SK-N-SH (cell line): ENCODE measurements at regions not wholly inside any gene's neighbourhood (a gene's known extent, or its start where the extent isn't known, plus 50 kb on each side); places are given as distances from the start of the nearest gene placed in this dataset.
A peak's percentile ranks its signal among the peaks of the same experiment; 100 is the strongest.

Source experiments
- CTCF ChIA-PET: fragments of 300-600, 350-600 bp; formaldehyde crosslinking; extraction: SDS; loops from one replicate; lab custom pipeline; 2021; lab: Yijun Ruan, JAX
- POLR2A ChIA-PET: fragments of 350-600 bp; sonication (Branson Sonifier 250); formaldehyde crosslinking; extraction: SDS; loops from one replicate; lab custom pipeline; 2020; ENCODE audit warnings: antibody characterized with exemption, inconsistent platforms; lab: Yijun Ruan, JAX
- DNase-seq: peaks from one replicate; pipeline ENCODE4 v3.0.0; 2012
- H2AFZ ChIP-seq: fragments of 200-600 bp; sonication (generic); 2 replicates; pipeline ENCODE4 v1.8.1; 2016; ENCODE audit warnings: antibody characterized with exemption, mild to moderate bottlenecking, low read depth
- H3F3A ChIP-seq: fragments of 200-600 bp; sonication (generic); replicated peaks from 2 replicates; pipeline ENCODE3; 2016; ENCODE audit warnings: antibody characterized with exemption, mild to moderate bottlenecking; ENCODE audit not compliant: insufficient read depth
- H3K27ac ChIP-seq, 2 experiments: fragments of 200-500 bp in 1 of 2; fragments of 200-600 bp in 1 of 2; sonication (Bioruptor generic) in 1 of 2; sonication (generic), shearing (Covaris generic) in 1 of 2; 2 replicates each; pipeline versions ENCODE4 v1.5.1 to v1.6.1; 2014 to 2016; ENCODE audit warnings: low read depth in 2 of 2, inconsistent platforms in 1 of 2, low read length in 1 of 2, mild to moderate bottlenecking in 1 of 2, mixed read lengths in 1 of 2
- H3K27me3 ChIP-seq: fragments of 200-600 bp; sonication (generic), shearing (Covaris generic); 2 replicates; pipeline ENCODE4 v1.6.1; 2016; ENCODE audit warnings: mixed run types; ENCODE audit not compliant: insufficient read depth
- H3K36me3 ChIP-seq, 2 experiments: fragments of 200-500 bp in 1 of 2; fragments of 200-600 bp in 1 of 2; sonication (Bioruptor generic) in 1 of 2; sonication (generic) in 1 of 2; replicated peaks in 1 of 2; 2 replicates each; pipeline versions ENCODE3 to v1.5.1; 2014 to 2016; ENCODE audit warnings: low read length in 1 of 2, mild to moderate bottlenecking in 1 of 2; ENCODE audit not compliant: insufficient read depth in 2 of 2, control insufficient read depth in 1 of 2
- H3K4me1 ChIP-seq, 2 experiments: fragments of 200-500 bp in 1 of 2; fragments of 200-600 bp in 1 of 2; sonication (Bioruptor generic) in 1 of 2; sonication (generic), shearing (Covaris generic) in 1 of 2; 2 replicates each; pipeline versions ENCODE4 v1.5.1 to v1.6.1; 2014 to 2016; ENCODE audit warnings: low read depth in 1 of 2, low read length in 1 of 2, mixed run types in 1 of 2; ENCODE audit not compliant: insufficient read depth in 2 of 2, control insufficient read depth in 1 of 2
- H3K4me2 ChIP-seq: fragments of 200-600 bp; sonication (generic), shearing (Covaris generic); 2 replicates; pipeline ENCODE4 v1.6.1; 2017; ENCODE audit warnings: mixed run types
- H3K4me3 ChIP-seq, 2 experiments: fragments of 200-500 bp in 1 of 2; fragments of 200-600 bp in 1 of 2; sonication (Bioruptor generic) in 1 of 2; sonication (generic), shearing (Covaris generic) in 1 of 2; 2 replicates each; pipeline versions ENCODE4 v1.5.1 to v1.8.1; 2014 to 2016; ENCODE audit warnings: low read depth in 2 of 2, inconsistent platforms in 1 of 2, low read length in 1 of 2, mild to moderate bottlenecking in 1 of 2, mixed read lengths in 1 of 2, moderate library complexity in 1 of 2
- H3K79me2 ChIP-seq: fragments of 200-600 bp; sonication (generic); 2 replicates; pipeline ENCODE4 v1.8.1; 2017; ENCODE audit warnings: mild to moderate bottlenecking; ENCODE audit not compliant: insufficient read depth
- H3K9ac ChIP-seq: fragments of 200-600 bp; sonication (generic); 2 replicates; pipeline ENCODE4 v1.6.1; 2017; ENCODE audit warnings: mixed run types
- H3K9me2 ChIP-seq: fragments of 200-600 bp; sonication (generic); 2 replicates; pipeline ENCODE4 v1.6.1; 2017; ENCODE audit warnings: mixed run types
- H3K9me3 ChIP-seq: fragments of 200-600 bp; sonication (generic); 2 replicates; pipeline ENCODE4 v1.6.1; 2017; ENCODE audit warnings: mixed run types, mild to moderate bottlenecking, moderate library complexity
- H4K20me1 ChIP-seq: fragments of 200-600 bp; sonication (generic); 2 replicates; pipeline ENCODE4 v1.6.1; 2017; ENCODE audit warnings: mild to moderate bottlenecking, mixed run types; ENCODE audit not compliant: insufficient read depth
- CHD2 ChIP-seq: fragments of 150-350 bp; IDR thresholded peaks from 2 replicates; pipeline ENCODE4 v1.6.1; 2018; ENCODE audit warnings: low read length; ENCODE audit not compliant: partially characterized antibody
- ELF1 ChIP-seq: IDR thresholded peaks from 2 replicates; pipeline ENCODE4 v1.4.0; 2012
- EP300 ChIP-seq, 2 experiments: IDR thresholded peaks; 2 replicates each; pipeline versions ENCODE4 v1.4.0 to v1.6.1; 2012; ENCODE audit warnings: borderline replicate concordance in 1 of 2, low read depth in 1 of 2, low read length in 1 of 2
- FOXJ3 ChIP-seq: sonication (generic); formaldehyde crosslinking; IDR thresholded peaks from 2 replicates; pipeline ENCODE4 v1.5.1; 2020; ENCODE audit warnings: mild to moderate bottlenecking, missing genetic modification reagents
- FOXM1 ChIP-seq: IDR thresholded peaks from 2 replicates; pipeline ENCODE4 v1.4.0; 2012; ENCODE audit warnings: low read depth, mild to moderate bottlenecking
- IRF3 ChIP-seq: fragments of 150-350 bp; IDR thresholded peaks from 2 replicates; pipeline ENCODE4 v1.6.1; 2016; ENCODE audit warnings: mild to moderate bottlenecking, low read depth, low read length
- MEF2A ChIP-seq: IDR thresholded peaks from 2 replicates; pipeline ENCODE4 v1.4.0; 2012; ENCODE audit warnings: low read depth, borderline replicate concordance
- PBX3 ChIP-seq: IDR thresholded peaks from 2 replicates; pipeline ENCODE4; 2012
- REST ChIP-seq: IDR thresholded peaks from 2 replicates; pipeline ENCODE4 v1.6.1; 2012; ENCODE audit warnings: mild to moderate bottlenecking, low read depth, low read length, moderate library complexity
- RFX5 ChIP-seq: IDR thresholded peaks from 2 replicates; pipeline ENCODE4 v1.6.1; 2012; ENCODE audit warnings: mild to moderate bottlenecking, improper control_type of control experiment, low read length
- RXRA ChIP-seq: IDR thresholded peaks from 2 replicates; pipeline ENCODE4 v1.4.0; 2012; ENCODE audit warnings: low read depth, mild to moderate bottlenecking, borderline replicate concordance
- SIN3A ChIP-seq: IDR thresholded peaks from 2 replicates; pipeline ENCODE4 v1.6.1; 2012; ENCODE audit warnings: low read depth, mild to moderate bottlenecking, low read length, moderate library complexity, borderline replicate concordance
- TCF12 ChIP-seq: IDR thresholded peaks from 2 replicates; pipeline ENCODE4 v1.4.0; 2012
- TEAD4 ChIP-seq: IDR thresholded peaks from 2 replicates; pipeline ENCODE4 v1.4.0; 2012; ENCODE audit warnings: mild to moderate bottlenecking, borderline replicate concordance; ENCODE audit not compliant: insufficient read depth
- WGBS: methylation state at CpG from one replicate; pipeline ENCODE4 v1.1.6; 2017; ENCODE audit warnings: low lambda C conversion rate; 5-methylcytosine and 5-hydroxymethylcytosine counted together
- TF ChIP-seq, protein P1 (sequence below): IDR thresholded peaks from 2 replicates; pipeline ENCODE4 v1.4.0; 2012; ENCODE audit warnings: low read depth
- TF ChIP-seq, protein P2 (sequence below): IDR thresholded peaks from 2 replicates; pipeline ENCODE4 v1.4.0; 2012; ENCODE audit warnings: low read depth, borderline replicate concordance
- TF ChIP-seq, protein P3 (sequence below): fragments of 200-600 bp; sonication (generic); IDR thresholded peaks from 2 replicates; pipeline ENCODE4 v1.6.1; 2017; ENCODE audit warnings: antibody characterized with exemption, mild to moderate bottlenecking, moderate library complexity

DNA sequence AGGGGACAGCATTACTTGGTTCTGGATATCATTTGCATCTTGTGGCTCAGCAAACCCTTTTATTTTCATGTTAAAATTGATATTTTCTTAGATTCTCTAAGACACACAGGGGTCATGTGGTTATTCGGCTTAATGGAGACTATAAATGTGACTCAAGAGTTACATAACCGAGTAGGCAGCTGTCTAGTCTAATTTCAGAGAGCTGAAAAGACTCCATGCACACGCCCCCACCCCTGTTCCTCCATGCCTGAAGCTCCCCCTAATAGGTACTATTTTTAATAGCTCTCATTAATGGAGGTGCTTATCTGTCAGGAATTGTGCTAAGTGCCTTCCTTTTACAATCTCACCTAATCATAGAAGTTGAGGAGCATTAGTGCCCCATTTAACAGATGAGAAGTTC lies 189.2 kb upstream of the ARHGAP20 start:
- peaks cover 5 to 21% of the 10 kb centered on the region in 2 experiments; a peak in 3 of 4 replicates for H3K4me1 ChIP-seq
- H4K20me1 ChIP-seq, result no peaks in the 10 kb centered on the region
- no peaks in the 10 kb centered on the region for H3K79me2 ChIP-seq
- ChIA-PET CTCF (interaction anchor here (0.8 to 1.1 kb wide), 3 partner anchors 12 to 37 kb away, joined by 3 to 4 read pairs (median 3); no protein-coding TSS in a partner anchor), POLR2A (no interaction called here)
- H3F3A ChIP-seq, result peaks cover 8% of the 10 kb centered on the region
- no peak overlapping the region for H3K9ac ChIP-seq
- H3K9me3 ChIP-seq, result no peaks in the 10 kb centered on the region
- H3K27ac ChIP-seq, result no peak overlapping the region
- WGBS, result 61% methylated on average over 3 of the region's 3 CpGs
- no peak overlapping the region for H2AFZ ChIP-seq
- no peaks in the 10 kb centered on the region for H3K9me2 ChIP-seq
- H3K4me3 ChIP-seq, result no peak overlapping the region
- no peaks in the 10 kb centered on the region for H3K27me3 ChIP-seq
- TF ChIP-seq CHD2 (no peak), EP300 (IDR thresholded peaks at IDR 0.05; ENCODE audit: borderline replicate concordance in 1 of 2, low read depth in 1 of 2, low read length in 1 of 2) (0 out of 4 replicates have a peak, but pooled peaks of 1 of the 2 experiments have one; percentile 14), TCF12 (0 out of 2 replicates have a peak, but pooled peaks have one; percentile 25), PBX3 (peak; percentile 31; the same call in 1 of the 2 replicates)
- TF ChIP-seq, protein P1, sequence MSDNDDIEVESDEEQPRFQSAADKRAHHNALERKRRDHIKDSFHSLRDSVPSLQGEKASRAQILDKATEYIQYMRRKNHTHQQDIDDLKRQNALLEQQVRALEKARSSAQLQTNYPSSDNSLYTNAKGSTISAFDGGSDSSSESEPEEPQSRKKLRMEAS, result no peak
- no peaks in the 10 kb centered on the region for H3K36me3 ChIP-seq
- no peak for DNase-seq
- no peak overlapping the region for H3K4me2 ChIP-seq

- Histone ChIP-seq H3K27ac (no peak overlapping the region), H3K36me3 (no peaks in the 10 kb centered on the region), H3K4me3 (no peak overlapping the region), H3K79me2 (no peaks in the 10 kb centered on the region), H3K9me2 (no peaks in the 10 kb centered on the region), H3K4me2 (no peak overlapping the region), H4K20me1 (no peaks in the 10 kb centered on the region), H3K9ac (no peak overlapping the region), H3K4me1 (peaks cover 5 to 22% of the 10 kb centered on the region in 2 experiments; a peak in 3 of 4 replicates), H2AFZ (no peak overlapping the region), H3K9me3 (no peaks in the 10 kb centered on the region), H3K27me3 (no peaks in the 10 kb centered on the region), H3F3A (peaks cover 12% of the 10 kb centered on the region)
- DNase-seq, result no peak
- CTCF ChIA-PET, result interaction anchor here (0.8 to 1.1 kb wide), 2 partner anchors 18 to 38 kb away, joined by 3 to 4 read pairs; no protein-coding TSS in a partner anchor
- 89% methylated on average over 1 of the region's 1 CpG for WGBS
- POLR2A ChIA-PET, result no interaction called here
- TF ChIP-seq FOXM1 (no peak), FOXJ3 (CRISPR knock-in tag) (no peak), PBX3 (no peak), MEF2A (no peak), IRF3 (no peak), CHD2 (no peak), ELF1 (no peak), REST (no peak), SIN3A (no peak), RFX5 (no peak), RXRA (no peak), TEAD4 (no peak)
- TF ChIP-seq, protein P2, sequence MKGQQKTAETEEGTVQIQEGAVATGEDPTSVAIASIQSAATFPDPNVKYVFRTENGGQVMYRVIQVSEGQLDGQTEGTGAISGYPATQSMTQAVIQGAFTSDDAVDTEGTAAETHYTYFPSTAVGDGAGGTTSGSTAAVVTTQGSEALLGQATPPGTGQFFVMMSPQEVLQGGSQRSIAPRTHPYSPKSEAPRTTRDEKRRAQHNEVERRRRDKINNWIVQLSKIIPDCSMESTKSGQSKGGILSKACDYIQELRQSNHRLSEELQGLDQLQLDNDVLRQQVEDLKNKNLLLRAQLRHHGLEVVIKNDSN, result no peak
- TF ChIP-seq, protein P3, sequence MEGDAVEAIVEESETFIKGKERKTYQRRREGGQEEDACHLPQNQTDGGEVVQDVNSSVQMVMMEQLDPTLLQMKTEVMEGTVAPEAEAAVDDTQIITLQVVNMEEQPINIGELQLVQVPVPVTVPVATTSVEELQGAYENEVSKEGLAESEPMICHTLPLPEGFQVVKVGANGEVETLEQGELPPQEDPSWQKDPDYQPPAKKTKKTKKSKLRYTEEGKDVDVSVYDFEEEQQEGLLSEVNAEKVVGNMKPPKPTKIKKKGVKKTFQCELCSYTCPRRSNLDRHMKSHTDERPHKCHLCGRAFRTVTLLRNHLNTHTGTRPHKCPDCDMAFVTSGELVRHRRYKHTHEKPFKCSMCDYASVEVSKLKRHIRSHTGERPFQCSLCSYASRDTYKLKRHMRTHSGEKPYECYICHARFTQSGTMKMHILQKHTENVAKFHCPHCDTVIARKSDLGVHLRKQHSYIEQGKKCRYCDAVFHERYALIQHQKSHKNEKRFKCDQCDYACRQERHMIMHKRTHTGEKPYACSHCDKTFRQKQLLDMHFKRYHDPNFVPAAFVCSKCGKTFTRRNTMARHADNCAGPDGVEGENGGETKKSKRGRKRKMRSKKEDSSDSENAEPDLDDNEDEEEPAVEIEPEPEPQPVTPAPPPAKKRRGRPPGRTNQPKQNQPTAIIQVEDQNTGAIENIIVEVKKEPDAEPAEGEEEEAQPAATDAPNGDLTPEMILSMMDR, result no peak
These were observed 188.2 kb upstream of the ARHGAP20 start for GRCh38 chr11:110900426-110900825.
